ENCODE measurements at regions not wholly inside any gene's neighbourhood (a gene's known extent, or its start where the extent isn't known, plus 50 kb on each side); places are given as distances from the start of the nearest gene placed in this dataset.

DNA sequence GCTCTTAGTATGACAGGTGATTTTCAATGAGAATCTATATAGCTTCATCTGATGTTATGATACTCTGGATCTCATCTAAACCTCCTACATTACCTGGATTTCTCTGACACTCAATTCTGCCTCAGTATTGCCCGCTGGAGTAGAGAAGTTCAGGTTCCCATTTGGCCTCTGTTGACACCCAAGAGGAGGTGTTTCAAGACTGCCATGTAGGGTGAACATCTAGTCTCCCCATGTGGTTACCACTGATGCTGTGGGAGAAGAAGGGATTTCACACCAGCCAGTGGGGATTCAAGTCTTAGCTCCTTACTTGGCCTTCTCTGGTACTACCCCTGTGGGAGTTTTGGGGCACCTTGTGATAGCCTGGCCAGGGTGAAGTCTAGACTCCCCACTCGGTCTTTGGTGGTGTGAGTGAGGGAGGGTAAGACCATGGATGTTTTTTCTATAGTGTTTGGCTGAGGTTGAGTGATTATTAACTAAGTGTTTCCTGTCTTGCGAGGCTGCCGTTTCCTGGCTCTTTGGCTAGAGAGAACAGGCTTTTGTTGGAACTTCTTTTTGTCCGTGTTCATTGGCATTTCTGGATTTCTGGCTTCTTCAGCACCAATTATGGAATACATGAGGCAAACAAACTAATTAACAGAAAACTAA is 90.7 kb downstream of the RHOU start:
- POLR2A ChIA-PET (ENCODE audit: low non-redundant PET), result interaction anchor here (0.7 kb wide), 1 partner anchor 403 kb away, joined by 4 read pairs; no protein-coding TSS in a partner anchor
- TF ChIP-seq EZH2 (IDR thresholded peaks at IDR 0.05; ENCODE audit: borderline replicate concordance, low read depth, low read length, poor library complexity, severe bottlenecking), result no peak
- TF ChIP-seq, protein P1, sequence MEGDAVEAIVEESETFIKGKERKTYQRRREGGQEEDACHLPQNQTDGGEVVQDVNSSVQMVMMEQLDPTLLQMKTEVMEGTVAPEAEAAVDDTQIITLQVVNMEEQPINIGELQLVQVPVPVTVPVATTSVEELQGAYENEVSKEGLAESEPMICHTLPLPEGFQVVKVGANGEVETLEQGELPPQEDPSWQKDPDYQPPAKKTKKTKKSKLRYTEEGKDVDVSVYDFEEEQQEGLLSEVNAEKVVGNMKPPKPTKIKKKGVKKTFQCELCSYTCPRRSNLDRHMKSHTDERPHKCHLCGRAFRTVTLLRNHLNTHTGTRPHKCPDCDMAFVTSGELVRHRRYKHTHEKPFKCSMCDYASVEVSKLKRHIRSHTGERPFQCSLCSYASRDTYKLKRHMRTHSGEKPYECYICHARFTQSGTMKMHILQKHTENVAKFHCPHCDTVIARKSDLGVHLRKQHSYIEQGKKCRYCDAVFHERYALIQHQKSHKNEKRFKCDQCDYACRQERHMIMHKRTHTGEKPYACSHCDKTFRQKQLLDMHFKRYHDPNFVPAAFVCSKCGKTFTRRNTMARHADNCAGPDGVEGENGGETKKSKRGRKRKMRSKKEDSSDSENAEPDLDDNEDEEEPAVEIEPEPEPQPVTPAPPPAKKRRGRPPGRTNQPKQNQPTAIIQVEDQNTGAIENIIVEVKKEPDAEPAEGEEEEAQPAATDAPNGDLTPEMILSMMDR (conservative IDR thresholded peaks at IDR 0.05; ENCODE audit: low read depth, low read length), result no peak
- peak; percentile 24 for DNase-seq (ENCODE audit: low spot score)
- Histone ChIP-seq H3K36me3 (ENCODE audit: insufficient read depth, low read length, poor library complexity, severe bottlenecking) (no peaks in the 10 kb centered on the region), H3K27ac (ENCODE audit: low read depth, low read length, poor library complexity, severe bottlenecking) (no peak overlapping the region), H3K9me3 (ENCODE audit: low read depth, low read length, poor library complexity, severe bottlenecking) (no peaks in the 10 kb centered on the region), H3K4me3 (ENCODE audit: low read depth, low read length, poor library complexity, severe bottlenecking) (no peak overlapping the region), H3K27me3 (replicated peaks; ENCODE audit: insufficient read depth, low read depth, low read length, poor library complexity) (no peaks in the 10 kb centered on the region), H3K4me1 (ENCODE audit: insufficient read depth, low read length, poor library complexity, severe bottlenecking) (peaks cover 5% of the 10 kb centered on the region)
- BruUV-seq (replicated peaks), result no TSS peak
- CTCF ChIA-PET, result no interaction called here
- intact Hi-C loops (cut with micrococcal nuclease; ENCODE audit: unreplicated experiment), result no loop called here

GRCh38 chr1:228827019-228827418 is 91.7 kb downstream of the RHOU start:
- ChIA-PET CTCF (no interaction called here), POLR2A (ENCODE audit: low non-redundant PET) (no interaction called here)
- no peak overlapping the region for H3K4me3 ChIP-seq (ENCODE audit: low read depth, low read length, poor library complexity, severe bottlenecking)
- no peaks in the 10 kb centered on the region for H3K36me3 ChIP-seq (ENCODE audit: insufficient read depth, low read length, poor library complexity, severe bottlenecking)
- intact Hi-C loops (cut with micrococcal nuclease; ENCODE audit: unreplicated experiment), result no loop called here
- TF ChIP-seq EZH2 (IDR thresholded peaks at IDR 0.05; ENCODE audit: borderline replicate concordance, low read depth, low read length, poor library complexity, severe bottlenecking), result no peak
- TF ChIP-seq, protein P1 (conservative IDR thresholded peaks at IDR 0.05; ENCODE audit: low read depth, low read length), result no peak
- H3K4me1 ChIP-seq (ENCODE audit: insufficient read depth, low read length, poor library complexity, severe bottlenecking), result peaks cover 5% of the 10 kb centered on the region
- no TSS peak for BruUV-seq (replicated peaks)
- no peaks in the 10 kb centered on the region for H3K9me3 ChIP-seq (ENCODE audit: low read depth, low read length, poor library complexity, severe bottlenecking)
- peak; percentile 21 for DNase-seq (ENCODE audit: low spot score)
- no peak overlapping the region for H3K27ac ChIP-seq (ENCODE audit: low read depth, low read length, poor library complexity, severe bottlenecking)
- H3K27me3 ChIP-seq (replicated peaks; ENCODE audit: insufficient read depth, low read depth, low read length, poor library complexity), result no peaks in the 10 kb centered on the region

GRCh38 chr1:228828151-228828550 is 92.9 kb downstream of the RHOU start:
- Histone ChIP-seq H3K27ac (ENCODE audit: low read depth, low read length, poor library complexity, severe bottlenecking) (no peak overlapping the region), H3K36me3 (ENCODE audit: insufficient read depth, low read length, poor library complexity, severe bottlenecking) (no peaks in the 10 kb centered on the region), H3K27me3 (replicated peaks; ENCODE audit: insufficient read depth, low read depth, low read length, poor library complexity) (peaks cover 3% of the 10 kb centered on the region), H3K4me1 (ENCODE audit: insufficient read depth, low read length, poor library complexity, severe bottlenecking) (peaks cover 5% of the 10 kb centered on the region), H3K9me3 (ENCODE audit: low read depth, low read length, poor library complexity, severe bottlenecking) (no peaks in the 10 kb centered on the region), H3K4me3 (ENCODE audit: low read depth, low read length, poor library complexity, severe bottlenecking) (no peak overlapping the region)
- CTCF ChIA-PET, result no interaction called here
- POLR2A ChIA-PET (ENCODE audit: low non-redundant PET), result no interaction called here
- TF ChIP-seq, protein P1 (conservative IDR thresholded peaks at IDR 0.05; ENCODE audit: low read depth, low read length), result no peak
- no peak for TF ChIP-seq EZH2 (IDR thresholded peaks at IDR 0.05; ENCODE audit: borderline replicate concordance, low read depth, low read length, poor library complexity, severe bottlenecking)
- intact Hi-C loops (cut with micrococcal nuclease; ENCODE audit: unreplicated experiment), result no loop called here
- no TSS peak for BruUV-seq (replicated peaks)
- DNase-seq (ENCODE audit: low spot score), result no peak
